ENCODE measurements at regions not wholly inside any gene's neighbourhood (a gene's known extent, or its start where the extent isn't known, plus 50 kb on each side); places are given as distances from the start of the nearest gene placed in this dataset.
"Not testable (repeated sequence)": the region's sequence is repeated elsewhere in the genome, so short reads cannot be mapped to it uniquely, and the experiment has no call there.

DNA sequence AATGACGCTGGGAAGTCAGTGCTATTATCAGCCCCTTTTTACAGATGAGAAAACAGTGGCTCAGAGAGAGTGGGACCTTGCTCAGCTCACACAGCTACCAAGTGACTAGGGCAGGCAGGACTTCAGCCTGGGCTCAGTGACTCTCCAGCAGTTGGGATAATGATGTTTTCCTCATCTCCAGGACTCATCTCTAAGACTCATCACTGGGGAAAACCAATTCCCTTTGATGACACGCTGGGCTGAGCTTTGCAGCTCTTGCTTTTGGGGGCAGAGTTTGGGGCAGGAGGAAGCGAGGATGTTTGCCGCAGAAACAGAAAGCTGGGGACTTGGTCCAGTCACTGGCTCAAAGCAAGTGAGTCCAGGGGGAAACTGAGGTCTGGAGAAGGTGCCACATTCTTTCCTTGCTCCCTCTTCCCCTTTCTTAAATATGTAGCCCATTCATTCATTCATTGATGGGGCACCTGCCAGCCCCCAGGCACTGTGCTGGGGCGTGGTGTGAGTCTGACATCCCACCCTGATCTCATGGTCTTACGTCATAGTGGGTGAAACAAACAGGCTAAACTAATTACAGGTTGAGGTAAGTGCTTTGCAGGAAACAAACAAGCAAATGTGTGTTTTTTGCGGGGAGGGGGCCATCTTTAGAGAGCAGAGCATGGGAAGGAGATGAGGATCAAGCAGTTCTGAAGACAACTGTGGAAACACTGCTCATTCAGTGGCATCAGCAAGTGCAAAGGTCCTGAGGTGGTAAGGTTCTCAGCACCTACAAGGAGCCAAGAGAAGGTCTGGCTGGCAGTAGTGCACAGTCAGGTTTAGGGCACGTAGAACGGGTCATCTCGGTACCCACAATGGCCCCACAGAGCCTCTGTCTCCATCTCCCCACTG lies 74.4 kb upstream of the PMEPA1 start:
- DNase-seq: no peak

DNA sequence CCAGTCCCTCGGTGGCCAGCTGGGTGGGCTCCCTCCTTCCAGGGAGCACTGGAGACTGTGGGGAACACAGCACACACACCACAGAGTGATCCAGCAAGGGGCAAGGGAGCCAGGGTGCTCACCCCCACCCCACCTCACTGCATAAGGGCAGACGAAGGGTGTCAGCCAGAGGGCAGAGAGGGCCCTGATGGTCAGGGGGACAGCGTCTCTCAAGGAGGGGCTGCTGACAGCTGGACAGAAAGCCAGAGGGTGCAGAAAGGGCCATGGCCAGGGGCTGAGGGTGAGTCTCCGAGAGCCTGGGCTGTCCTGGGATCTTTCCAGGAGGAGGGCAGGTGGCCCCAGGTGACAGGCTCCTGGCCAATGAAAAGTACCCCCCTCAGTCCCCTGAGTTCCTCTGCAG lies 73.4 kb upstream of the PMEPA1 start:
- DNase-seq: no peak

DNA sequence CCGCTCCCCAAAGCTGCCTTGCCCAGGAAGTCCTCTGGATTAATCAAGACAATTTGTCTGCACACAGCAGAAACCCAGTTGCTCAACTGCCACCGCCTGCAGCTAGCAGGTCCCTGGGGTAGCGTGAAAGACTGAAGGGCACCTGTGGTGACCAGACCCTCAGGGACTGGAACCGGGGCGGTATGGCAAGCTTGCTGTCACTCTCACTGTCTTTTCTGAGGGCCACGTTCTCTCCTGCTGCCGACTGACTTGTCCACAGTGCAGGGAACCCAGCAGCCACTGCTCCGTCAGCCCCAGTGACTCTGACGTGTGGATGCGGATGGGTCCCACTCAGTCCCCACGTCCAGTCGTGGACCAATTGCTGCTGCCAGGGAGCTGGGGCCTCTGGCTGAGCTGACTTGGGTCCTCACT lies 72.8 kb upstream of the PMEPA1 start:
- DNase-seq: no peak

DNA sequence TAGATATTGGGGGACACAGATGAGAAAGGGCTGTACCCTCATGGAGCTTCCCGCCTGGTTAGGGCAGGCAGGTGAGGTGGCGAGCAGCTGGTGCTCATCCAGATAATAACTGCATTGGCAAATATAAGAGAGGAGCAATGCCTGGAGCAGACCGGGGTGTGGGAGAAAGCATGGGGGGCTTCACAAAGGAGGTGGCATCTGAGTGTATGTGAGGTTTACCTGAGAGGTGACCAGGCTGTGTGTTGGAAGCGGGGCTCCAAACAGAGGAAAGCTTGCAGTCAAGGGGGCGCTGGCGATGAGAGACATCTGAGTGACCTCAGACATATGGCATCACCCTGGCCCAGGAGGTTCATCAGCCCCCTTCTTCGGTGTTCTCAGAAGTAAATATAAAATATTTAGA lies 72.1 kb upstream of the PMEPA1 start:
- DNase-seq: no peak

DNA sequence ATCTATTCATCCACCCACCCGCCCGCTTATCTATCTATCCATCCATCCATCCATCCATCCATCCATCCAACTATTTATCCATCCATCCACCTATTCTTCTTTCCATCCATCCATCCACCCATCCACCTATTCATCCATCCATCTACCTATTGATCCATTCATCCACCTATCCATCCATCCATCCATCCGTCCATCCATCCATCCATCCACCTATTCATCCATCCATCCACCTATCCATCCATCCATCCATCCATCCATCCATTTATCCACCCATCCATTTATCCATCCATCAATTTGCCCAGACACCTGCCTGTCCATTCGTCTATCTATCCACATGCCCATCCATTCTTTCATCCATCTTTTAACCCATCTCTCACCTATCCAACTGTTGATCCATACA lies 71.1 kb upstream of the PMEPA1 start:
- DNase-seq: no peak

DNA sequence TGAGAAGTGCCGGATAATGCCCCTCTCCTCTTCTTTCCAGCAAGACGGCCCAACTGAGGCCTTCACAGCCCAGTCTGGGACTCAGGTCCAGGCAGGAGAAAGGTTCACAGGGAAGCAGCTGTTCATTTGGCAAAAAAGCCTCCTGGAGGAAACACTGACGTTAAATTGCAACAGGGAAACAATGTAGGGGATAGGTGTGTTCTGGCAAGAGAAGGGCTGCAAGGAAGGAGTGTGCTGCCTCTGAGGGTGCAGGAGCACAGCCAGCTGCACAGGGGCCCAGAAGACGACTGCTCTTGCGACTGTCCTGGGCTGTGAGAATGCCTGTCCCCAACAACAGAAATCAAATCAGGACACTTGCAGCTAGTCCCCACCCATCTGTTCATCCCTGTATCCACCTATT lies 70.6 kb upstream of the PMEPA1 start:
- no peak for DNase-seq

DNA sequence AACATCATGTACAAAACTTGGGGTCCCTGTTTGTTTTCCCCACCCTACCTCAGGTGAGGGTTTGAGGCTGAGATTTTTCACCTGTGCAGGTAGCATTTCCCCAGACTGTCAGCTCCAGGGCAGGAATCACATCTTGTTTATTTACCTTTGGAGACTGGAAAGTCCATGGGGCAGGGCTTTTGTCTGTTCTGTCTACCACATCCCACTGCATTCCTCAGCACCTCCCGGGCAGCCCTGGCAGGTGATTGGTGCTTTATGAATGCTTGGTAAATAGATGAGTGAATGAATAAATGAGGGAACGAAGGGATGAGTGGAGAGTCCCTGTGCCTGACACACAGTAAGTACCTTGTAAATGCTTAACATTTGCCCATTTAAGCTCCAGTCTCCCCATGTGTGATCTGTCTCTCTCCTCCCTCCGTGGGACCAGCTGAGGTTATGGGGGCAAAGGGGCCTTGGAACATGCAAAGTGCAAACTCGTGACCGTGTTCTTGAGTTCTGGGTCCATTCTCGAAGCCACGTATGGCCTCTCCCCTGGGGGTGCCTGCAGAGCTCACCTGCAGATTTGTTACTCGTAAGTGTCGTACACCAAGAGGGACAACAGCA lies 69.7 kb upstream of the PMEPA1 start:
- no peak for DNase-seq

DNA sequence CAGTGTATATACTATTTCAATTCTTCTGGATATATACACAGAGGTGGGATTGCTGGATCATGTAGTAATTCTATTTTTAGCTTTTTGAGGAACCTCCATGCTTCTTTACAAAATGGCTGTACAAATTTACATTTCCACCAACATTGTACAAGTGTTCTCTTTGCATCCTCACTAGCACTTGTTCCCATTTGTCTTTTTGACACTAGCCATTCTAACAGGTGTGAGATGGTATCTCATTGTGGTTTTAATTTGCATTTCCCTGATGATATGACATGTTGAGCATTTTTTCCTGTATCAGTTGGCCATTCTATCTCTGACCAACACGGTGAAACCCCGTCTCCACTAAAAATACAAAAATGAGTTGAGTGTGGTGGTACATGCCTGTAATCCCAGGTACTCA lies 68.1 kb upstream of the PMEPA1 start:
- no peak for DNase-seq

DNA sequence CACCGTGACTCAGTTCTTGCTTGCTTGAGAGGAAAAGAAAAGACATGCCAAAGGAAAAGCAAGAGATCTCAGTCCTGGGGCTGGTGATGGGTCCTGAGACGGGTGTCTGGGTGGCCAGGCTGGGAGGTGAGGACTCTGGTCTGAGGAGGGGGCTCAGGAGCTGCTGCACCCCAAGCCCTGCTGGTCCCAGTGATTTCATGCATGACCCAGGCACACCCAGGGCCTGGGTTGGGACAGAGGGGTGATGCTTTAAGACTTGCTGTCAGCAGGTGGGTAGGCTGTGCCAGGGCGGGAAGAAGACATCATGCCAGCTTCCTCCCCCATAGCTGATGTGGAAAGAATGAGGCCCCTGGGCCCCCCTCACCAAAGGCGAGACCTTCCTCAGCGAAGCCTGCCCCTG lies 65.1 kb upstream of the PMEPA1 start:
- no peak for DNase-seq

DNA sequence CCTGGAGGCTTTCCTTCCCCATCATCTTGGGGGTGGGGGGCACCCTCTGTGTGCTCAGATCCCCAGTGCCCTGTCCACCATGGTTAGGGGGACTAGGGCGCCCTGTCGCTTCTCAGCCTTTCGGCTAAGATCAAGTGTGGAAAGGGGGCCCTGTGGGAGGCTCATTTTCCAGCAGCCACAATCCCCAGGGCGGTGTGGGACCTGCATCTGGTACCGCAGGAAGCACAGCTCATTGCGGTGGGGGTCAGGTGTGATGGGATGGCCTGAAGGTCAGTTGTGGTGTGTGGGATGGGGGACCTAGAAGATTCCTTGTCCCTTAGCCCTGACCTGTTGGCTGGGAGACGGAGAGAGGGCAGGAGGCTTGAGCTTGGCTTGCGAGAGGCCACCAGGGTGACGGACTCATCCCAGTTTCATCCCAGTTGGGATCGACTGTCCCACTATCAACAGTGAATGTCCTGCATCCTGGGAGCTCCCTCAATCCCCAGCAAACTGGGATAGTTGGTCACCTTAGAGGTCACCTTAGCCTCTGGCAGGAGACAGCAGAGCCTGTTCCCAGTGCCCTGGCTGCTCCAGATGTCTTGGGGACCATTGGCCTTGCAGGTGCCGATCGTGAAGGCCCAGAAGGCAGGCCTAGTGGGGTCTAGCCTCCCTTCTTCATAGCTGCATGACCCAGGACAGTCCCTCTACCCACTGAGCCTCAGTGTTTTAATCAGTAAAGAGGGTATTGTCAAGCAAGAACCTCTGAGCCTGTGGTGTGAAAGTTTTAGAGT lies 64.5 kb upstream of the PMEPA1 start:
- DNase-seq: no peak

DNA sequence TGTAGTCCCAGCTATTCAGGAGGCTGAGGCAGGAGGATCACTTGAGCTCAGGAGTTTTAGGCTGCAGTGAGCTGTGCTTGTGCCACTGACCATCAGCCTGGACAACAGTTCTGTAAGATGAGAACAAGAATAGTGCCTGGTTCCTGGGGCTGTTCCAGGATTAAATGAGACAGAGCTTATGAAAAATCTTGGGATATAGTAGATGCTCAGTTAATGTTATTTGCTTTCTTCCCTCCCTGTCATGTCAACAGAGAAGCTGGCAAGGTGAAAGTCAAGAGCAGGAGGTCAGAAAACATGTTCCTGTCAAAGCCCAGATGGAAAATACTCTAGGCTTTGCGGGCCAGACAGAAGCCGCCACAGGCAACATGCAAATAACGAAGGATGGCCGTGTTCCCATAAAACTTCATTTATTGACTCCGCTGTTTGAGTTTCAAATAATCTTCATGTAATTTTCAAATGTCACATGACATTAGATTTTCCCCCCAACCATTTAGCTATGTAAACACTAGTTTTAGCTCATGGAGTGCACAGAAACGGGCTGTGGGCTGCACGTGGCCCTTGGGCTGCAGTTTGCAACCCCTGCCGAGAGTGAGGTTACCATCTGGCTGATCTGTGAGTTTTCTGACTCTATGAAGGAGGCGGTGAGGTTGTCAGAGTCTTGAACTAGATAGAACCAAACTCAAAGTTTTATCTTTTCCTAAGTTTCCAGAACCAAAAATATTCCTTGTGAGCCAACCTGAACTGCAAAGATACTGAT lies 63.4 kb upstream of the PMEPA1 start:
- DNase-seq: no peak

DNA sequence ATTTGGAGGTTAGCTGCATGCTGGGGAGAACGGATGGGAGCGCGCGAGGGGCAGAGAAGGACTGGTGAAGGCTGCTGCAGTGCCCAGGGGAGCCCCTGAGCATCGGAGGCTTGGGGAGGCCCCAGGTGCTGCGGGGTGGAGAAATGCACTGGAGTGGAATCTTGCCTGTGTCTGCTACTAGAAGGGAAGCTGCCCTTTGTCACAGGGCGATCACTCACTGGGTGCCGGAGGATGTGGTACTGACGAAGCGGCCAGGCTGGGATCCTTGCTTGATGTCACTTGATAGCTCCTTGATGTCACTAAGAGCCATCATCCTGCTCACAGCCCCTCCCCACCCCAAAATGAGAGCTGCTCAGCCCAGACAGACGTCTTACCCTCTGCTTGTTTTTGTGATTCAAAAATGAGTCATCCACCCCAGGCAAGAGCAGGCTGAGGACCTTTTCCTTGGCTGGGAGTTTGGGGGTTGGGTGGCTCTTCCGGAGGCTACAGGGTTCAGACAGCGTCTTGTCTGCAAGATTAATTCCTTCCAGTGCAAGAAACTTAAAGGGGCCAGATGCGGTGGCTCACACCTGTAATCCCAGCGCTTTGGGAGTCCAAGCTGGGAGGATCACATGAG lies 62.6 kb upstream of the PMEPA1 start:
- DNase-seq: no peak

DNA sequence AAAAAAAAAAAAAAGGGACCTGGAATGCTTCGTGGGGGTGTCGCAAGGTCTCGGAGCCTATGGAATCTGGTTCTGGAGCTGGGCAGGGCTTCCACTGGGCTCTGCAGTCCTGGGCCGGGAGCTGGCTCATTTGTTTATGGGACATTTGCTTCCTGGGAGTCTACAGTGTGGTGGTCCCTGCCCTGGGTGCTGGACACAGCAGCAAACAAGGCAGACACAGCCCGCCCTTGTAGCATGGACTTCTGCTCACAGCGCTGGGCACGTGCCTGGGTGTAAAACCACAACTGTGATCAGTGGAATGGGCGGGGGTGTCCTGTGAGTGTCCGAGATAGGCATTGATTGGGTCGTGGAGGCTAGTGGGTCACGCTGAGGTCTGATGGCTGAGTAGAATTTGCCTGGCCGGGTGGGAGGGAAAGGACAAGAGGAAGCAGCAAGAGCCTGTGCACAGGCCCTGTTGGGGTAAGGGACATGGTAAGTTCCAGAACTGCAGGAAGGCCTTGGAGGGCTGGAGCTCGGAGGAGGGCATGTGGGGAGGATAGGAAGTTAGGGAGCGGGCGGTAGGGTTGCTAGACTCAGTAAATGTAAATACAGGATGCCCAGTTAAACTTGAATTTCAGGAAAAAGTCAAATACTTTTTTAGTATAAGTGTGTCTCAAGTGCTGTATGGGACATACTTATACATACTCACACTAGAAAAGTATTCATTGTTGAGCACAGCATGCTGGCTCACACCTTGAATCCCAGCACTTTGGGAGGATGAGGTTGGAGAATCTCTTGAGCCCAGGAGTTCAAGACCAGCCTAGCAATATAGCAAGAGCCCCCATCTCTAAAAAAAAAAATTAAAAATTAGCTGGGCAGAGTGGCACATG lies 61.3 kb upstream of the PMEPA1 start:
- DNase-seq: no peak

DNA sequence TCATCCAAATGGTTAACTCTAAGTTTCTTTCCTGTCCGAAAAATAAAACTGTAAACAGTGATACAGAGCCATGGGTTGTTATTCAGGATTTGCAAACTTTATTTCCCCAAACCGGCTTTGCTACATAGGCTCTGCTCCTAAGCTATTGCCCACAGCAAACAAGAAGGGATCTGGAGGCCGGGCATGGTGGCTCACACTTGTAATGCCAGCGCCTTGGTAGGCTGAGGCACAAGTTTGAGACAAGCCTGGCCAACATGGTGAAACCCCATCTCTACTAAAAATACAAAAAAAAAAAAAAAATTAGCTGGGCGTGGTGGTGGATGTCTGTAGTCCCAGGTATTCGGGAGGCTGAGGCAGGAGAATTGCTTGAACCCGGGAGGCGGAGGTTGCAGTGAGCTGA lies 60.6 kb upstream of the PMEPA1 start:
- not testable (repeated sequence) for DNase-seq

DNA sequence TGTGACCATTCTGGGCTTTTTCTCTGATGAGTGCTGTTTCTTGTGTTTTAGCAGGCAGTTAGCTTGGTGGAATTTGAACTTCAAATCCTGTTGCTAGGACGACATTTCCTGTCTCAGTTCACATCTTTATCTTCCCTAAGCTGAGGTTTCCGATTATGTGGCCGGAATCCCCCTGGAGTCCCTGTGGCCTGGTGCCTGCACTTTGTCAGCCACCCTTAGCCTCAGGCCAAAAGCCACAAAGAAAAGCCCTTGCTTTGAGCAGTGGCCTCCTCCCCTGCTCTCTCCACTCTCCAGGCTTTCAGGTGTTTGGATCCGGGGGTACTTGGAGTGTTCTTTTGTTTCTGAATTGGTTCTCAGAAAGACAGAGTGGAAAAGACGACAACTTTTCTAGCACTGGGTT lies 59.9 kb upstream of the PMEPA1 start:
- DNase-seq: no peak

DNA sequence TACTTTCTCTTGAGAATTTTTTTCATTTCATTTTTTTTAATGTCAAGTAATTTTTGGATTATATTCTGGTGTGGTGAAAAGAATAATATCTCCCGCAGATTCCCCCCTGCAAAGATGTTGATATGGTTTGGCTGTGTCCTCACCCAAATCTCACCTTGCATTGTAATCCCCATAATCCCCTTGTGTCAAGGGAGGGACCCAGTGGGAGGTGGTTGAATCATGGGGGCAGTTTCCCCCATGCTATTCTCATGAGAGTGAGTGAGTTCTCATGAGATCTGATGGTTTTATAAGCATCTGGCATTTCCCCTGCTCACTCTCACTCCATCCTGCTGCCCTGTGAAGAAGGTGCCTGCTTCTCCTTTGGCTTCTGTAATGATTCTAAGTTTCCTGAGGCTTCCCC lies 58.7 kb upstream of the PMEPA1 start:
- no peak for DNase-seq

DNA sequence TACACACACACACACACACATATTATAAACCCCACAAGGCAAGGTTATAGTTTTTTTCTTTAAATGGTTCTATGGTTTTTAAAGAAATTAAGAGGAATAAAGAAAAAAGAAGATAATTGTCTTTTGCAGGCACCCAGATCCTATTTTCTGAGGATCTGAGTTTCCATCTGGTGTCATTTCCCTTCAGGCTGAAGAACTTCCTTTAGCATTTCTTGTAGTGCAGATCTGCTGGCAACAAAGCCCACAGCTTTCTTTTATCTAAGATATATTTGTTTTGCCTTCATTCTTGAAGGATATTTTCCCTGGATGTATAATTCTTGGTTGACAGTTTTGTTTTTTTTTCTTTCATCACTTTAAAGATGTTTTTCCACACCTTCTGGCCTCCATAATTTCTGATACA lies 57.6 kb upstream of the PMEPA1 start:
- no peak for DNase-seq

DNA sequence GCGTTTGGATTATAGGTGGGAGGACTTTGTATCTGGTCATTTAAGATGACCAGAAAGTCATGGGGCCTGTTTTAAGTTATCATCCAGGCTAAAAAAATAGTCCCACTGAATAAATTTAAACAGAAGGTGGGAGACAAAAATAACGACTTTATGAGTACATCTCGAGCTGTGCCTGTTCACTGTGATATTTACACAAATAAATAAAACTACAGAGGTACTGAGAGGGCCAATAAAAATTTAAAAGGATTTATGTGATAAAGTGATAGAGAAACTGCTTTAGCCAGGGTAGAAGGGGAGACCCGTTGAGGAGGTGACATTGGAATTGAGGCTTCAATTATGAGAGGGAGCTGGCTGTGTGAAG lies 53.4 kb upstream of the PMEPA1 start:
- no peak for DNase-seq

DNA sequence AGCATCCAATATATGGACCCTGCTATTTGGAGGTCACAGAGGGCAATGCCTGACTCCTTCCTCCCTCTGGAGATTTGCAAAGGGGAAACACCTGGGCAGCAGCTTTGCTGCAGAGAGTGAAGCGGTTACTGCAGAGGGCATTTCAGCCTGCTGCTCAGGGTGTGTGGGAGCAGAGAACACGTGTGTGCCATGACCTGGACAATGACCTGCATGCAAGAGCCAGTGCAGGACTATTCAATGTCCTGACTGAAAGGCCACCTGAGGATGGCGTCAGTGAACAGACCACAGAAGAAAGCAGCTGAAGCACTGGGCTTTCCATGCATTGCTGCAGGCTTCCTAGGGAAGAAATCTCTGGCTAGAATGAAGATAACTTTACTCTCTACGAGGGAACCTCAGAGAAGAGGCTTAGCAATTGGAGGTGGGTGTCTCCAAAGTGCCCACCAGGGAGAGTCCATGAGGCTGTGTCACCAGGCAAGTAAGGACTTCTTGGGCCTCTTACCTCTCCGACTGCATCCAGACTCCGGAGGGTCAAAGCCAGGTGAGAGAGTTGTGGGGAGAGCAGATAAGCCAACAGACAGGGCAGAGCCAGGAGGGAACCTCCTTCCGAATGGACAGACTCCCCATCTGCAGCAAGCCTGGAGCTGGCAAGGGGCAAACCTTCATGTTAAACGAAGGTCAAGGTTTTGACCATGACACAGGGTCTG lies 52.9 kb upstream of the PMEPA1 start:
- no peak for DNase-seq

DNA sequence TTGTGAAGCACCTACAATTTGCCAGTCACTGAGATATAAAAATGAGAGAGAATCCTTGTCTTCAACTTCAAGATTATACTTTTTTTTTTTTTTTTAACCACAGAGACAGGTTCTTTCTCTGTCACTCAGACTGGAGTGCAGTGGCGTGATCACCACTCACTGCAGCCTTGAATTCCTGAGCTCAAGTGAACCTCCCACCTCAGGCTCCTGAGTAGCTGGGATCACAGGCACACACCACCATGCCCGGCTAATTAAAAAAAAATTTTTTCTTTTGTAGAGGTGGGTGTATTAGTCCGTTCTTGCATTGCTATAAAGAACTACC lies 51.6 kb upstream of the PMEPA1 start:
- DNase-seq: no peak
